ENCODE measurements at regions not wholly inside any gene's neighbourhood (a gene's known extent, or its start where the extent isn't known, plus 50 kb on each side); places are given as distances from the start of the nearest gene placed in this dataset.

GRCh38 chr3:182179631-182180030 is 467.9 kb downstream of the SOX2 start:
- Histone ChIP-seq H3K36me3 (no peaks in the 10 kb centered on the region), H3K4me3 (no peak overlapping the region), H3K9me3 (ENCODE audit: low read depth) (no peaks in the 10 kb centered on the region), H3K27me3 (no peaks in the 10 kb centered on the region), H3K4me1 (ENCODE audit: low read depth) (peaks cover 25% of the 10 kb centered on the region), H3K27ac (no peak overlapping the region)
- DNase-seq (ENCODE audit: low read depth in 1 of 2, low spot score in 1 of 2): no peak
- no peak for TF ChIP-seq CTCF (IDR thresholded peaks at IDR 0.05; ENCODE audit: low read depth, low read length)

GRCh38 chr3:182180654-182181385 is 469.1 kb downstream of the SOX2 start:
- no peaks in the 10 kb centered on the region for H3K27me3 ChIP-seq
- TF ChIP-seq CTCF (IDR thresholded peaks at IDR 0.05; ENCODE audit: low read depth, low read length): no peak
- no peak for DNase-seq (ENCODE audit: low read depth in 1 of 2, low spot score in 1 of 2)
- peak overlapping the region; percentile 14 for H3K27ac ChIP-seq
- no peak overlapping the region for H3K4me3 ChIP-seq
- no peaks in the 10 kb centered on the region for H3K36me3 ChIP-seq
- H3K4me1 ChIP-seq (ENCODE audit: low read depth): peaks cover 25% of the 10 kb centered on the region
- H3K9me3 ChIP-seq (ENCODE audit: low read depth): no peaks in the 10 kb centered on the region

- H3K4me1 ChIP-seq (ENCODE audit: low read depth): peaks cover 25% of the 10 kb centered on the region
- no peak overlapping the region for H3K4me3 ChIP-seq
- TF ChIP-seq CTCF (IDR thresholded peaks at IDR 0.05; ENCODE audit: low read depth, low read length): no peak
- no peaks in the 10 kb centered on the region for H3K9me3 ChIP-seq (ENCODE audit: low read depth)
- no peaks in the 10 kb centered on the region for H3K27me3 ChIP-seq
- H3K36me3 ChIP-seq: no peaks in the 10 kb centered on the region
- no peak overlapping the region for H3K27ac ChIP-seq
- DNase-seq (ENCODE audit: low read depth in 1 of 2, low spot score in 1 of 2): no peak
These were observed 470.8 kb downstream of the SOX2 start for GRCh38 chr3:182182531-182182968.

- H3K27me3 ChIP-seq: no peaks in the 10 kb centered on the region
- no peaks in the 10 kb centered on the region for H3K36me3 ChIP-seq
- H3K4me3 ChIP-seq: no peak overlapping the region
- H3K9me3 ChIP-seq (ENCODE audit: low read depth): no peaks in the 10 kb centered on the region
- no peak overlapping the region for H3K27ac ChIP-seq
- peaks cover 23% of the 10 kb centered on the region for H3K4me1 ChIP-seq (ENCODE audit: low read depth)
- no peak for DNase-seq (ENCODE audit: low read depth in 1 of 2, low spot score in 1 of 2)
- TF ChIP-seq CTCF (IDR thresholded peaks at IDR 0.05; ENCODE audit: low read depth, low read length): no peak
These were observed 472.1 kb downstream of the SOX2 start for GRCh38 chr3:182183716-182184430.

- H3K27ac ChIP-seq: no peak overlapping the region
- H3K4me1 ChIP-seq (ENCODE audit: low read depth): peaks cover 12% of the 10 kb centered on the region
- DNase-seq (ENCODE audit: low read depth in 1 of 2, low spot score in 1 of 2): no peak
- no peaks in the 10 kb centered on the region for H3K36me3 ChIP-seq
- H3K4me3 ChIP-seq: no peak overlapping the region
- no peaks in the 10 kb centered on the region for H3K27me3 ChIP-seq
- no peak for TF ChIP-seq CTCF (IDR thresholded peaks at IDR 0.05; ENCODE audit: low read depth, low read length)
- no peaks in the 10 kb centered on the region for H3K9me3 ChIP-seq (ENCODE audit: low read depth)
These were observed 473.6 kb downstream of the SOX2 start for GRCh38 chr3:182185313-182185712.
